ENCODE measurements at regions not wholly inside any gene's neighbourhood (a gene's known extent, or its start where the extent isn't known, plus 50 kb on each side); places are given as distances from the start of the nearest gene placed in this dataset.

- Histone ChIP-seq H4K91ac (replicated peaks; ENCODE audit: insufficient read length, low read length) (no peak overlapping the region), H3K36me3 (ENCODE audit: control insufficient read depth in 2 of 4, insufficient read depth in 4 of 4, low read length in 3 of 4) (no peaks in the 10 kb centered on the region), H3K9me3 (ENCODE audit: insufficient read depth in 2 of 2, low read depth in 1 of 2, low read length in 1 of 2) (no peaks in the 10 kb centered on the region), H3K4me2 (ENCODE audit: insufficient read depth in 1 of 2, low read depth in 2 of 2, low read length in 2 of 2) (no peak overlapping the region), H2BK120ac (replicated peaks; ENCODE audit: low read depth, low read length) (no peak overlapping the region), H3K27me3 (replicated peaks in 1 of 4; ENCODE audit: control insufficient read depth in 3 of 4, extremely low read depth in 1 of 4, insufficient read depth in 3 of 4, low read length in 3 of 4) (no peaks in the 10 kb centered on the region), H4K20me1 (replicated peaks in 1 of 2; ENCODE audit: control insufficient read depth in 1 of 2, insufficient read depth in 2 of 2, low read length in 2 of 2) (no peaks in the 10 kb centered on the region), H3K23me2 (ENCODE audit: low read depth, low read length) (peaks cover 2% of the 10 kb centered on the region; the same call in 1 of the 2 replicates), H4K8ac (ENCODE audit: extremely low read depth, insufficient read depth, low read length) (no peak overlapping the region), H3K18ac (ENCODE audit: extremely low read depth, low read length) (no peak overlapping the region), H3K9ac (replicated peaks in 1 of 4; ENCODE audit: extremely low read depth in 1 of 4, low read depth in 3 of 4, low read length in 3 of 4) (no peak overlapping the region), H3K27ac (ENCODE audit: low read depth, low read length) (no peak overlapping the region), H3K4me1 (replicated peaks in 1 of 4; ENCODE audit: control insufficient read depth in 3 of 4, insufficient read depth in 4 of 4, low read length in 3 of 4) (peaks cover 0 to 10% (median 6%) of the 10 kb centered on the region in 4 experiments; a peak in 4 of 7 replicates), H2AK5ac (ENCODE audit: low read depth, low read length) (no peak overlapping the region), H2BK20ac (ENCODE audit: low read length) (no peak overlapping the region), H2BK5ac (ENCODE audit: low read depth, low read length) (no peak overlapping the region), H3K4ac (replicated peaks; ENCODE audit: insufficient read length, low read depth, low read length) (no peak overlapping the region), H3K79me1 (ENCODE audit: low read depth, low read length) (no peaks in the 10 kb centered on the region), H3K14ac (ENCODE audit: insufficient read length) (no peak overlapping the region), H4K5ac (ENCODE audit: insufficient read length, low read depth, low read length) (no peak overlapping the region), H2BK15ac (ENCODE audit: low read length) (no peak overlapping the region), H2AFZ (ENCODE audit: low read length) (no peak overlapping the region), H3K56ac (replicated peaks; ENCODE audit: insufficient read length, low read depth, low read length) (no peak overlapping the region), H2BK12ac (ENCODE audit: low read depth, low read length) (no peak overlapping the region), H3K79me2 (ENCODE audit: control insufficient read depth in 1 of 2, insufficient read depth in 2 of 2, low read length in 2 of 2) (no peaks in the 10 kb centered on the region), H3K23ac (ENCODE audit: insufficient read length) (no peak overlapping the region), H3K4me3 (ENCODE audit: extremely low read depth in 1 of 4, insufficient read depth in 2 of 4, low read depth in 3 of 4, low read length in 4 of 4) (no peak overlapping the region)
- CTCF ChIA-PET (ENCODE audit: partially characterized antibody) = no interaction called here
- DNase-seq (ENCODE audit: low read depth in 1 of 2, low spot score in 2 of 2) = no peak
- POLR2A ChIA-PET (ENCODE audit: partially characterized antibody) = interaction anchor here (0.6 kb wide), 1 partner anchor 196 kb away, joined by 5 read pairs; no protein-coding TSS in a partner anchor
- FAIRE-seq = no peak
- 81% methylated on average over 1 of the region's 1 CpG; no CpG with 5 or more reads in 1 of the 2 experiments for WGBS, 2 experiments (ENCODE audit: extremely low coverage in 1 of 2, insufficient coverage in 1 of 2, insufficient read length in 1 of 2, insufficient replicate concordance in 2 of 2, low coverage in 1 of 2, low lambda C conversion rate in 2 of 2, missing lambda C conversion rate in 1 of 2)
- TF ChIP-seq CHD7 (IDR thresholded peaks at IDR 0.05; ENCODE audit: insufficient replicate concordance, low read length) = no peak
These were observed 1495.5 kb upstream of the DDX18 start for GRCh38 chr2:116319001-116319400.

Data from H1 (cell line).